ENCODE measurements at regions not wholly inside any gene's neighbourhood (a gene's known extent, or its start where the extent isn't known, plus 50 kb on each side); places are given as distances from the start of the nearest gene placed in this dataset.

DNA sequence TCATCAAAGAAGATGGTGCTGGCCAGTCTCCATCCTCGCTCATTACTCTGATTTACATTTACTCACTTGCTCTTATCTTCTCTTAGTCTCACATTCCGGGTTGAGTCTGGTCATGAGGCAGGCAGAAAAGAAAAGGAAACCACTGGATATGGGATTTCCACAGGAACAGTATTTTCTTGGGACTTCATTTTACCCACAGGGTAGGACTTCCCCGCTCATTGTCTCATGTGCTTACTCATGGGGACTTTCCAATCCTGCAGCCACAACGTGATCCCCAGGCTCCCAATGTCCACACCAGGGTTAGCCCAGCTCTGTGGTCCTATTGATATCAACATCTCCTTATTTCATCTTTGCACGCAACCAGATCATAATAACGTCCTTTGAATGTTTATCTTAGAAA is 373.8 kb downstream of the TMEM182 start:
- TF ChIP-seq, protein P1, sequence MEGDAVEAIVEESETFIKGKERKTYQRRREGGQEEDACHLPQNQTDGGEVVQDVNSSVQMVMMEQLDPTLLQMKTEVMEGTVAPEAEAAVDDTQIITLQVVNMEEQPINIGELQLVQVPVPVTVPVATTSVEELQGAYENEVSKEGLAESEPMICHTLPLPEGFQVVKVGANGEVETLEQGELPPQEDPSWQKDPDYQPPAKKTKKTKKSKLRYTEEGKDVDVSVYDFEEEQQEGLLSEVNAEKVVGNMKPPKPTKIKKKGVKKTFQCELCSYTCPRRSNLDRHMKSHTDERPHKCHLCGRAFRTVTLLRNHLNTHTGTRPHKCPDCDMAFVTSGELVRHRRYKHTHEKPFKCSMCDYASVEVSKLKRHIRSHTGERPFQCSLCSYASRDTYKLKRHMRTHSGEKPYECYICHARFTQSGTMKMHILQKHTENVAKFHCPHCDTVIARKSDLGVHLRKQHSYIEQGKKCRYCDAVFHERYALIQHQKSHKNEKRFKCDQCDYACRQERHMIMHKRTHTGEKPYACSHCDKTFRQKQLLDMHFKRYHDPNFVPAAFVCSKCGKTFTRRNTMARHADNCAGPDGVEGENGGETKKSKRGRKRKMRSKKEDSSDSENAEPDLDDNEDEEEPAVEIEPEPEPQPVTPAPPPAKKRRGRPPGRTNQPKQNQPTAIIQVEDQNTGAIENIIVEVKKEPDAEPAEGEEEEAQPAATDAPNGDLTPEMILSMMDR (IDR thresholded peaks at IDR 0.05; ENCODE audit: low read depth, low read length, missing input control): no peak
- TF ChIP-seq, protein P2, sequence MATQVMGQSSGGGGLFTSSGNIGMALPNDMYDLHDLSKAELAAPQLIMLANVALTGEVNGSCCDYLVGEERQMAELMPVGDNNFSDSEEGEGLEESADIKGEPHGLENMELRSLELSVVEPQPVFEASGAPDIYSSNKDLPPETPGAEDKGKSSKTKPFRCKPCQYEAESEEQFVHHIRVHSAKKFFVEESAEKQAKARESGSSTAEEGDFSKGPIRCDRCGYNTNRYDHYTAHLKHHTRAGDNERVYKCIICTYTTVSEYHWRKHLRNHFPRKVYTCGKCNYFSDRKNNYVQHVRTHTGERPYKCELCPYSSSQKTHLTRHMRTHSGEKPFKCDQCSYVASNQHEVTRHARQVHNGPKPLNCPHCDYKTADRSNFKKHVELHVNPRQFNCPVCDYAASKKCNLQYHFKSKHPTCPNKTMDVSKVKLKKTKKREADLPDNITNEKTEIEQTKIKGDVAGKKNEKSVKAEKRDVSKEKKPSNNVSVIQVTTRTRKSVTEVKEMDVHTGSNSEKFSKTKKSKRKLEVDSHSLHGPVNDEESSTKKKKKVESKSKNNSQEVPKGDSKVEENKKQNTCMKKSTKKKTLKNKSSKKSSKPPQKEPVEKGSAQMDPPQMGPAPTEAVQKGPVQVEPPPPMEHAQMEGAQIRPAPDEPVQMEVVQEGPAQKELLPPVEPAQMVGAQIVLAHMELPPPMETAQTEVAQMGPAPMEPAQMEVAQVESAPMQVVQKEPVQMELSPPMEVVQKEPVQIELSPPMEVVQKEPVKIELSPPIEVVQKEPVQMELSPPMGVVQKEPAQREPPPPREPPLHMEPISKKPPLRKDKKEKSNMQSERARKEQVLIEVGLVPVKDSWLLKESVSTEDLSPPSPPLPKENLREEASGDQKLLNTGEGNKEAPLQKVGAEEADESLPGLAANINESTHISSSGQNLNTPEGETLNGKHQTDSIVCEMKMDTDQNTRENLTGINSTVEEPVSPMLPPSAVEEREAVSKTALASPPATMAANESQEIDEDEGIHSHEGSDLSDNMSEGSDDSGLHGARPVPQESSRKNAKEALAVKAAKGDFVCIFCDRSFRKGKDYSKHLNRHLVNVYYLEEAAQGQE (IDR thresholded peaks at IDR 0.05): no peak
